Activated CD4-positive, alpha-beta memory T cell treated with anti-CD3 and anti-CD28 coated beads, Interleukin-2, amount 10 ng/mL, durations not matched to agents 7 days and 5 days (primary cell): ENCODE measurements at regions not wholly inside any gene's neighbourhood (a gene's known extent, or its start where the extent isn't known, plus 50 kb on each side); places are given as distances from the start of the nearest gene placed in this dataset.
"Not testable (repeated sequence)": the region's sequence is repeated elsewhere in the genome, so short reads cannot be mapped to it uniquely, and the experiment has no call there.

Source experiments
- CTCF ChIA-PET: fragments of 350-600 bp; sonication (Branson Sonifier 250); formaldehyde crosslinking; loops from one replicate; lab custom pipeline; 2021; ENCODE audit warnings: antibody characterized with exemption, inconsistent platforms; lab: Charles Lee
- POLR2A ChIA-PET: fragments of 350-600 bp; sonication (Branson Sonifier 250); formaldehyde crosslinking; loops from one replicate; lab custom pipeline; 2021; ENCODE audit warnings: antibody characterized with exemption; lab: Charles Lee
- DNase-seq: peaks from one replicate; pipeline ENCODE4 v3.0.0-alpha.2; 2020
- H3K27ac Mint-ChIP-seq: one replicate; pipeline ENCODE4 v1.8.0; 2021; ENCODE audit warnings: mild to moderate bottlenecking, mixed read lengths
- H3K27me3 Mint-ChIP-seq: one replicate; pipeline ENCODE4 v1.8.0; 2021; ENCODE audit warnings: mixed read lengths
- H3K36me3 Mint-ChIP-seq: one replicate; pipeline ENCODE4 v1.8.0; 2021; ENCODE audit warnings: low read depth, mixed read lengths
- H3K4me1 Mint-ChIP-seq: one replicate; pipeline ENCODE4 v1.8.0; 2021; ENCODE audit warnings: mixed read lengths
- H3K4me3 Mint-ChIP-seq: one replicate; pipeline ENCODE4 v1.8.0; 2021; ENCODE audit warnings: mild to moderate bottlenecking, mixed read lengths
- H3K9me3 Mint-ChIP-seq: one replicate; pipeline ENCODE4 v1.8.0; 2021; ENCODE audit warnings: mixed read lengths

DNA sequence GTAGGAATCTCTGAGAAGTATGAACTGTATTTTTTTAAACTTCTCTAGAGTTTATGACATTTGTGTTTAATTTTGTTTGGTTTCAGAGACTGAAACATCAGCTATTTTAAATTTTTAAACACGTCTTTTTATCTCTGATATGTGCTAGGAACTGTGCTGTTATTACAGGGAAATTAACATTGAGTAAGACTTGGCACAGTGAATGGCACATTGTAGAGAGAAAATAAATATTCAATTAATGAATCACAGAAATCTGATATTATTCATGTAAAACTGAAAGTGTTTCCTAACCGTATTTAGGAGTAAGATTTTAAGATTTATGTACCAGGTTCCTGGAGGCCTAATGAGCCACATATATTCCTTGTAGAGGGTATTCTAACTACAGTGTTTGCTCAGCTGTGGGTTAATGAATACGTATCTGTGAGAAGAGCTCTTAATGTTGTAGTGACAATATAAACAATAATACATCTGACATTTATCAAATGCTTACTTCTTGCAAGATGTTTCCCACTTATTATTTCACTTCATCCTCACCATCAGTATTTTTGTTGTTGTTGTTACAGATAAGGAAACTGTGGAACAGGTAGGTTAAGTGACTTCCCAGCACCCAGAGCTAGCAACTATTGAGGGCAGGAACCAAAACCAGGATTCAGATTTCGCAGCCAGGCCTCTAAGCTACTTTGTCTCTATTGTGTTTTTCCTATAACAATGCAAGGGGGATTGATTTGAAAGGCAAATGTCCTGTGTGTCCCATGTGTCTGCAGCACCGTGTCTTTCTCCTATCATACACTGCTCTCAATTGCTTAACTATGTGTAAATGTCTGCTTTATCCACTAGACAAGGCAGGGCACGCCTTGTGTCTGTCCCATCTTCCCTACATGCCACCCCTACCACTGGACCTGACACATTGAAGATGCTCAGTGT lies 121.1 kb upstream of the FAM9C start:
- ChIA-PET POLR2A (no interaction called here), CTCF (no interaction called here)
- Mint-ChIP-seq H3K4me1 (peaks cover 22% of the 10 kb centered on the region), H3K27me3 (no peaks in the 10 kb centered on the region), H3K27ac (no peak overlapping the region), H3K36me3 (peaks cover 12% of the 10 kb centered on the region), H3K9me3 (peaks cover 6% of the 10 kb centered on the region), H3K4me3 (no peak overlapping the region)
- no peak for DNase-seq

DNA sequence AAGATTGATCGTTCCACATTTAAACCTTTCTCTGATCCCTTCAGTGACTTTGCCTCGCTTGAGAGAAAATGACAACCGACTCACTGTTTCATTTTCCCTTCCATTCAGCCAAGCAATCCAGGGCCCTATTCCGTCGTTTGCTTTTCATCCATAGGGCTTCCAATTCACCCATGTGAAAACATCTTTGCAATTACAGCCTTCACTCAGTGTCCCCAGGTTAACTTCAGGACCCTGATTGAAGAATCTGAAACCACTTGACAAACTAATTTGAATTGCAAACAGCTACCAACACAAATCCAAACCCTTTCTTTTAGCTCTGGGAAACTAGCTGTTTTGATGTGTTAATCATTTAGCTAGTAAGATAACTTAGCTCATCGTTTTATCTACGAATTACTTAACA lies 120.2 kb upstream of the FAM9C start:
- ChIA-PET CTCF (no interaction called here), POLR2A (no interaction called here)
- H3K27me3 Mint-ChIP-seq: no peaks in the 10 kb centered on the region
- no peak for DNase-seq
- H3K36me3 Mint-ChIP-seq: peaks cover 12% of the 10 kb centered on the region
- peaks cover 6% of the 10 kb centered on the region for H3K9me3 Mint-ChIP-seq
- peaks cover 22% of the 10 kb centered on the region for H3K4me1 Mint-ChIP-seq
- H3K4me3 Mint-ChIP-seq: no peak overlapping the region
- no peak overlapping the region for H3K27ac Mint-ChIP-seq

DNA sequence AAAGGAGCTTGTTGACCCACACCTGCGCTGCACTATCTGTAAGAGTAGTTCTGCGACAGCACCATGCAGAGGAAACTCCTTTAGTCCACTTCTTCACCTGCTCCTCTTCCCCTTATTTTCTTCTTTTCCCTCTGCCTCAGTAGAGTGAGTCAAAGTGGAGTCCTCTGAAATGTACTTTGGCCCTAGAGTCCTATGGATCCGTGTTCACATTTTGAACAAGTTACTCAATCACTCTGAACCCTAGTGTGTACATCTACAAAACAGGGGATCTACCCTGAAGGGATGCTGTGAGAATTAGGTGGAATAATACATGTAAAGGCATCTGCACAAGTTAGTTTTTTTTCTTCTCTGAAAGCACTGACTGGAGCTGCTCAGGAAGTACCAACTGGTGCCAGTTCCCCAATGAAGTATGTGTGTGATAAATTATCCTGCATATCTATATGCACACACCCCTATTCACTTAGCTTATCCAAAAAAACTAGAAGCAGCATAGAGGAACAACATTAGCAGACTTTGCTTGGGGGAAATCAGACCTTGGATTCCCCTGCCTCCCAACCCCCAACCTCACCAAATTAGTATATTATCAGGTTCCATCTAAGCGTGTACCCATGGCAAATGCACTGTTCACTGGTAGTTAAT lies 118.5 kb upstream of the FAM9C start:
- Mint-ChIP-seq H3K27me3 (no peaks in the 10 kb centered on the region), H3K36me3 (peaks cover 4% of the 10 kb centered on the region), H3K27ac (no peak overlapping the region), H3K4me1 (peaks cover 14% of the 10 kb centered on the region), H3K9me3 (no peaks in the 10 kb centered on the region), H3K4me3 (no peak overlapping the region)
- ChIA-PET POLR2A (no interaction called here), CTCF (no interaction called here)
- DNase-seq: no peak

DNA sequence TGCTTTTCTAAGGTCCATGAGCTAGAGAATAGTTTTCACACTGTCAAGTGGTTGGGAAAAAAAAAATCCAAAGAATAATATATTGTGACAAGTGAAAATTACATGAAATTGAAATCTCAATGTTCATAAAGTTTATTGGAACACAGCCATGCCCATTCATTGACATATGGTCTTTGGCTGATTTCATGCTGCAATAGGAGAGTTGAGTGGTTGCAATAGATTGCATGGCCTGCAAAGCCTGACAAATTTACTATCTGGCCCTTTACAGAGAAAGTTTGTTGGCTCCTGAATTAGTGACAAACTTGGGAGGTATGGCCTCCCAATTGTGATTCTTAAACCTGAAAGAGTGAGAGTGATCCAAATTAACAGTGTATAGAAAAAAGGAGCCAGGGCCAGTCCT lies 115.5 kb upstream of the FAM9C start:
- H3K9me3 Mint-ChIP-seq: no peaks in the 10 kb centered on the region
- H3K27ac Mint-ChIP-seq: no peak overlapping the region
- ChIA-PET CTCF (no interaction called here), POLR2A (no interaction called here)
- H3K4me1 Mint-ChIP-seq: no peaks in the 10 kb centered on the region
- DNase-seq: no peak
- no peaks in the 10 kb centered on the region for H3K27me3 Mint-ChIP-seq
- H3K4me3 Mint-ChIP-seq: no peak overlapping the region
- H3K36me3 Mint-ChIP-seq: no peaks in the 10 kb centered on the region

DNA sequence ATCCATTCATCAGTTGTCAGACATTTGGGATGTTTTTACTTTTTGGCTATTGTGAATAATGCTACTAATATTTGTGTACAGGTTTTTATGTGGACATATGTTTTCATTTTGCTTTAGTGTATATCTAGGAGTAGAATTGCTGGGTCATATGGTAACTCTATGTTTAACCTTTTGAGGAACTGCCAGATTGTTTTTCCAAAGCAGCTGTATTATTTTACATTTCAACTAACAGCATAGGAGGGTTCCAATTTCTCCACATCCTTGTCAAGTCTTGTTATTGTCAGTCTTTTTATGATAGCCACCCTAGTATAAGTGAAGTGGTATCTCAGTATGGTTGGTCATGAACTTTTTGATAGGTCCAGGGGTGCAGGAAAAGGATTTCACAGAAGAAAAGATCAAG lies 114.5 kb upstream of the FAM9C start:
- ChIA-PET POLR2A (no interaction called here), CTCF (no interaction called here)
- Mint-ChIP-seq H3K27me3 (no peaks in the 10 kb centered on the region), H3K36me3 (peaks cover 4% of the 10 kb centered on the region), H3K4me1 (no peaks in the 10 kb centered on the region), H3K27ac (no peak overlapping the region), H3K4me3 (no peak overlapping the region), H3K9me3 (peaks cover 3% of the 10 kb centered on the region)
- DNase-seq: no peak

DNA sequence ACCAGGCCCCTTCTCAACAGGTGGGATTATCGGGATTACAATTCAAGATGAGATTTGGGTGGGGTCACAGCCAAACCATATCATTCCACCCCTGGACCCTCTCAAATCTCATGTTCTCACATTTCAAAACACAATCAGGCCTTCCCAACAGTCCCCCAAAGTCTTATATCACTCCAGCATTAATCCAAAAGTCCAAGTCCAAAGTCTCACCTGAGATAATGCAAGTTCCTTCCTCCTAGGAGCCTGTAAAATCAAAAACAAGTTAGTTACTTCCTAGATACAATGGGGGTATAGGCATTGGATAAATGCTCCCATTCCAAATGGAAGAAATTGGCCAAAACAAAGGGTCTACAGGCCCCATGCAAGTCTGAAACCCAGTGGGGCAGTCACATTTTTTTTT lies 111.1 kb upstream of the FAM9C start:
- H3K36me3 Mint-ChIP-seq, DNase-seq, POLR2A ChIA-PET, H3K27me3 Mint-ChIP-seq, H3K4me3 Mint-ChIP-seq, CTCF ChIA-PET, H3K27ac Mint-ChIP-seq: not testable (repeated sequence)
- Mint-ChIP-seq H3K9me3 (peaks cover 13% of the 10 kb centered on the region), H3K4me1 (peaks cover 13% of the 10 kb centered on the region)

DNA sequence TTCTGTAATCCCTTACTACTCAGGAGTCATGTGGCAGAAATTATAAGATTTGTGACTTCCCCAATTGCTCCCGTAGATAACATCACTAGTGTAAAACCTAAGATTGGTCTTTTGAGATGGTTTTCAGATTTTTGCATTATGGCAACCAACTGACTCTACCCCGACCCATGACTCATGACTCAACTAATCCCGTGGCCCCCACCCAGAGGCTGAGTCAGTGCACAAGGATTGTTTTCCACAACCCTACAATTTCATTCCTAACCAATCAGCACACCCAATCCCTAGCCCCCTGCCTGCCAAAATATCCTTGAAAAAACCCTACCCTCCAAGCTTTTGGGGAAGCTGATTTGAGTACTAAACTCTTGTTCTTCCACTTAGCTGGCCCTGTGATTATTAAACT lies 109.4 kb upstream of the FAM9C start:
- Mint-ChIP-seq H3K4me1 (peaks cover 13% of the 10 kb centered on the region), H3K4me3 (no peak overlapping the region), H3K9me3 (peaks cover 13% of the 10 kb centered on the region), H3K27ac (no peak overlapping the region), H3K27me3 (no peaks in the 10 kb centered on the region), H3K36me3 (peaks cover 7% of the 10 kb centered on the region)
- ChIA-PET POLR2A (no interaction called here), CTCF (no interaction called here)
- no peak for DNase-seq

DNA sequence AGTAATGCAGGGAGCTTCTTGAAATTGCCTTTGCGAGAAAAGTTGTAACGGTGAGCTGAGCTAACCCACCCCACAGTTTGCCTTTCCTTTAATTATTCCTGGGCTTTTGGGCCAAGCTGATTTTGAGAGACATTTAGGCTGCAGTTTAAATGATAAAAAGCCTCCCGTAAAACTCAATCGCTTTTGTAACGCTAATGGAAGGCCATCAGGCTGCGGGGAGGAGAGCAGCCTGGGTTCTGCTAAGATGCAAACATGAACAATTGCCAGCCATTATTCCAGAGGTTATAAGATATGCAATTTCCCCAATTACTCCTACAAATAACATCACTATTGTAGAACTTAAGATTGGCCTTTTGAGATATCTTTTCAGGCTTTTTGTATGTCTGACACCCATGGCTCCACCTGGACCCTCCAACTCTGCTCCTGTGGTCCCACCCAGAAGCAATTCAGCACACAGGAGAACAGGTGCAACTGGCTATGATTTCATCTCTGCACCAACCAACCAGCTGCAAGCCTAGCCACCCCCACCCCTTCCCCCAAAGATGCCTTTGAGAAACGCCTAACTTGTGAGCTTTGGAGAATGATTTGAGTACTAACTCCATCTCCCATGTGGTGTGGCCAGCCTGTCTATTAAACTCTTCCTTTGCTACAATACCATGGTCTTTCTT lies 108.2 kb upstream of the FAM9C start:
- no peak overlapping the region for H3K4me3 Mint-ChIP-seq
- H3K9me3 Mint-ChIP-seq: peaks cover 19% of the 10 kb centered on the region
- peaks cover 7% of the 10 kb centered on the region for H3K36me3 Mint-ChIP-seq
- H3K27ac Mint-ChIP-seq: no peak overlapping the region
- DNase-seq: no peak
- POLR2A ChIA-PET: interaction anchor here (1.1 to 1.6 kb wide), 2 partner anchors 60 to 202 kb away, joined by 3 to 4 read pairs; no protein-coding TSS in a partner anchor
- H3K27me3 Mint-ChIP-seq: no peaks in the 10 kb centered on the region
- CTCF ChIA-PET: interaction anchor here (0.6 to 1.2 kb wide), 2 partner anchors 60 to 67 kb away, joined by 3 to 5 read pairs; no protein-coding TSS in a partner anchor
- H3K4me1 Mint-ChIP-seq: peaks cover 16% of the 10 kb centered on the region

DNA sequence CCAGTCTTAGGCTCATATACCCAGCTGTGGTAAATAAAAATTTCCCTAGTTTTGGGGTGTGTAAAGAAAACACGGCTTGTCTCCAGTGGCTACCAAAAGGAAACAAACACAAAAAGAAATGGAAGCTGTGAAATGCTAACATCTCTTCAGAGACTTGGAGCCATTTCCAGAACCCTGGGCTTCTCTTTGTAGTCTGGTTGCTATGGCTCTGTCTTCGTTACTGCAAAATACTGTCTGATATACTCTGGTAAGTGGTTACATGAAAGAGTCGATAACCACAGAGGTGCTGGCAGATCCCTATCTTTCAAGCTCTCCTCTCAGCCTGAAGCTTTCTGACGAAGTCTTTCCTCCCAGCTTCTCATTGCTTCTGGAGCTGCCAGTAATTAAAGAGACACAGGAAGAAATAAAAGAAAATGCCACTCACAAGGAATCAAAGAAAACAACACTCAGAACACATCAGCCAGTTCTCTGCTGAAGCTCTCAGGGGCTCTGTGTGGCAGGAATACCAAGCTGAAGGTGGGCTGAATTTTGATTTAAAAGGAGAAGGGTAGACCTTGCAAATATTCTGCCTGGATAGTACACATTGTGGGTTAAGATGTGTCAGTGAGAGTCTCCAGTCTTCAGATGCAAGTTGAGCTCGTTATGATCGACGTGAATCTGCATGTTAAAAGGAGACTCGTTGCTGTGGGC lies 107.6 kb upstream of the FAM9C start:
- peak; percentile 34 for DNase-seq

DNA sequence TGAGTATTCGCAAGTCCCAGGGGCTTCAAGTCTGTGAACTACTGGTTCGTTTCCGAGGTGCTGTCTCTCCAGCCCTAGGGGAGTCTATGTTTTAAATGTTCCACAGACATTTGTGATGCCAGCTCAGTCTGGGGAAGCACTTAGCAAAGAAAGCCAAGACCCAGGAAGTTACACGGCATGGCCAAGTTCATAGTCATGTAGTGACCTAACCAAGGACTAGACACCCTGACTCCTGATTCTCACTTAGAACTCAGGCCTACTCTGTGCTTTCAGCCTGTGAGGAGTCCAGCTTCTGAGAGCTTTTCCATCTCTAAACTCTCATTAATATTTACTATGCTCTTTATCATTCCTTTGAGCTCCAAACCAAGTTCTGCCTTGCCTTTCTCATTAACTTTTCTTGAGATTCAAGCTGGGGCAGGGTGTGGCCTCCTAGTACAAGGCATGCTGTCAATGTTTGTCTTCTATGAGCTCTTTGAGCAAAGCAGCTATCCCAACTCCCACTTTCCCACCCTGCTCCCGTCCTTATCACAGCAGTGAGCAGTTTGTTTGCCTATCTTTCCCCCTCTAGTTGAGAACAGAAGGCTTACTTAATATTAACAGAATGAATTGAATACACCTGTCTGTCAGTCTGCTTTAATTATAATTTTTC lies 105.4 kb upstream of the FAM9C start:
- Mint-ChIP-seq H3K4me1 (peaks cover 16% of the 10 kb centered on the region), H3K27ac (no peak overlapping the region), H3K4me3 (no peak overlapping the region), H3K9me3 (peaks cover 25% of the 10 kb centered on the region), H3K36me3 (peaks cover 10% of the 10 kb centered on the region), H3K27me3 (no peaks in the 10 kb centered on the region)
- no peak for DNase-seq
- ChIA-PET POLR2A (no interaction called here), CTCF (no interaction called here)

More for the DNA sequence above, 107.6 kb upstream of the FAM9C start:
- no peak overlapping the region for H3K27ac Mint-ChIP-seq
- ChIA-PET POLR2A (interaction anchor here (1.1 to 1.6 kb wide), 2 partner anchors 59 to 201 kb away, joined by 3 to 4 read pairs; no protein-coding TSS in a partner anchor), CTCF (interaction anchor here (0.6 to 1.2 kb wide), 2 partner anchors 59 to 67 kb away, joined by 3 to 5 read pairs; no protein-coding TSS in a partner anchor)
- peaks cover 7% of the 10 kb centered on the region for H3K36me3 Mint-ChIP-seq
- peaks cover 16% of the 10 kb centered on the region for H3K4me1 Mint-ChIP-seq
- no peak overlapping the region for H3K4me3 Mint-ChIP-seq
- H3K9me3 Mint-ChIP-seq: peaks cover 19% of the 10 kb centered on the region
- no peaks in the 10 kb centered on the region for H3K27me3 Mint-ChIP-seq

DNA sequence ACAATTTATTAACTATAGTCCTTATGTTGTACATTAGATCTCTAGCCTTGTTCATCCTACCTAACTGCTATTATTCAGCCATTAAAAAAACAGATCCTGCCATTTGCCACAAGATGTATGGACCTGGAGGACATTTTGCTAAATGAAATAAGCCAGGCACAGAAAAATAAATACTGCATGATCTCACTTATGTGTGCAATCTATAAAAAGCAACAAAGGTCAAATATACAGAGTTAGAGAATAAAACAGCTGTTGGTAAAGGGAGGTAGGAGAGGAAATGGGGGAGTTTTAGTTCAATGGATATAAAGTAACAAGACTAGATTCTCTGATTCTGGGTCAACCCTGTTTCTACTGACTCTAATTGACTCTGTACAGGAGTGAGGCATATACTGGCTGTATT lies 103.3 kb upstream of the FAM9C start:
- Mint-ChIP-seq H3K4me1 (peaks cover 18% of the 10 kb centered on the region), H3K27ac (no peak overlapping the region), H3K4me3 (no peak overlapping the region), H3K27me3 (no peaks in the 10 kb centered on the region), H3K36me3 (peaks cover 3% of the 10 kb centered on the region), H3K9me3 (peaks cover 14% of the 10 kb centered on the region)
- POLR2A ChIA-PET: no interaction called here
- CTCF ChIA-PET: no interaction called here
- DNase-seq: no peak

DNA sequence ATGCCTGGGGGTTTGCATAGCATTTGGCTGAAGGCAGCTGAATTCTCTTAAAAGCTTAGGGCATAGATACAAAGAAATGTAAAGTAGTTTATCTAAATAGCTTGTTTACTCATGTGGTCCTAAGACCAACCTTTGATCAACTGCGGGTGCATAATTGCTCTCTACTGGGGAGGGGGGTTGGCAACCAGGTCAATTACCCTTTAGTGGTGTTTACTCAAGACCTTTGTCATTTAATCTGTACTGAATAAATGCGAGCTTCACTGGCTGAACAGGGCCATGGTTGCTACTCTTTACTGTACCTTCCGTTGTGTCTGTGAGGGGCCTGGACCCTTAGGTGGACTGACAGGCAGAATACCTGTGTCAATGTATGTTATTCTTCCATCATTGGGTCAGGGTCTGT lies 102.7 kb upstream of the FAM9C start:
- no peaks in the 10 kb centered on the region for H3K27me3 Mint-ChIP-seq
- H3K4me3 Mint-ChIP-seq: no peak overlapping the region
- no peak for DNase-seq
- no peak overlapping the region for H3K27ac Mint-ChIP-seq
- peaks cover 14% of the 10 kb centered on the region for H3K9me3 Mint-ChIP-seq
- peaks cover 17% of the 10 kb centered on the region for H3K4me1 Mint-ChIP-seq
- CTCF ChIA-PET: no interaction called here
- POLR2A ChIA-PET: no interaction called here
- peaks cover 3% of the 10 kb centered on the region for H3K36me3 Mint-ChIP-seq
